ENCODE measurements at regions not wholly inside any gene's neighbourhood (a gene's known extent, or its start where the extent isn't known, plus 50 kb on each side); places are given as distances from the start of the nearest gene placed in this dataset.
"Not testable (repeated sequence)": the region's sequence is repeated elsewhere in the genome, so short reads cannot be mapped to it uniquely, and the experiment has no call there.

DNA sequence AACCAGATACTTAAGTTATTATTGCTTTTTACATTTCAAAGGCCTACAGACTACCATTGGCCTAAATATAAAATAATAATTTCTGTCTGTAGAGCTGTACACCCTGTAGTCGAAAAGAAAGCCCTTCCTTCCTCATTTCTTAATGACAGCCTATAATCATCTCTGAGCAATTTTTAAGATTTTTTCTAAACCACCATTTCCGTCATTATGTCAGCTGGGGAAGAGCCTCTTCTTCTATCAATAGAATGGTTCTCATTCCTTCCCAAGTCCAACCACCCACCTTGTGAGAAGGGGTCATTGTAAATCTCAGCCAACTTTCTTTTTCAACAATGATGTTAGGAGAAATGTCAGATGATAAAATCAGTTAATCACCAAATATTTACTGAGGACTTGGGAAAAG is 91.8 kb downstream of the PLEKHG1 start:
- Mint-ChIP-seq H3K9me3 (no peaks in the 10 kb centered on the region), H3K4me1 (peaks cover 20% of the 10 kb centered on the region), H3K4me3 (no peak overlapping the region), H3K27ac (no peak overlapping the region), H3K36me3 (ENCODE audit: low read depth) (no peaks in the 10 kb centered on the region), H3K27me3 (no peaks in the 10 kb centered on the region)
- DNase-seq (no peak), ATAC-seq (no peak)

GRCh38 chr6:150692604-150693003 is 92.9 kb downstream of the PLEKHG1 start:
- Mint-ChIP-seq H3K4me3 (no peak overlapping the region), H3K36me3 (ENCODE audit: low read depth) (no peaks in the 10 kb centered on the region), H3K27me3 (no peaks in the 10 kb centered on the region), H3K27ac (no peak overlapping the region), H3K9me3 (no peaks in the 10 kb centered on the region), H3K4me1 (peaks cover 25% of the 10 kb centered on the region)
- DNase-seq (no peak), ATAC-seq (no peak)

DNA sequence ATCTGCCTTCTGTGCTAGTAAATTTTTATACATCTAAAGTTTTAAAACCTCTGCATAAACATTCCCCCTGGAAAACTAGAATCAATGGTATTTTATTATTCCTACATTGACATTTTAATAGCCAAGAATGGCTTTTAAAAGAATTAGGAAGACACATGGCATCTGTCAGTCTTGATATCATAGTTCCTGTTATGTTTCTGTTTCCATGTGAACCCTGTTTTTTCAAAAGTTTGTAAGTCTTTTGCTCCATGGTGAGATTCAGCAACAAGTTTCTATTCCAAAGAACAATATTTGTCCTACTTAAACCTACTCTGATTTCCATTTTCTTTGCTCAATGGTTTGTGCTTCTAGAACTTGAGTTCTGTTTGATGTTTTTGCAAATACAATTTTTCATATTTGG is 95.2 kb downstream of the PLEKHG1 start:
- Mint-ChIP-seq H3K27me3 (peaks cover 2% of the 10 kb centered on the region), H3K36me3 (ENCODE audit: low read depth) (no peaks in the 10 kb centered on the region), H3K9me3 (no peaks in the 10 kb centered on the region), H3K4me3 (no peak overlapping the region), H3K4me1 (peaks cover 30% of the 10 kb centered on the region), H3K27ac (no peak overlapping the region)
- ATAC-seq: no peak
- DNase-seq: no peak

DNA sequence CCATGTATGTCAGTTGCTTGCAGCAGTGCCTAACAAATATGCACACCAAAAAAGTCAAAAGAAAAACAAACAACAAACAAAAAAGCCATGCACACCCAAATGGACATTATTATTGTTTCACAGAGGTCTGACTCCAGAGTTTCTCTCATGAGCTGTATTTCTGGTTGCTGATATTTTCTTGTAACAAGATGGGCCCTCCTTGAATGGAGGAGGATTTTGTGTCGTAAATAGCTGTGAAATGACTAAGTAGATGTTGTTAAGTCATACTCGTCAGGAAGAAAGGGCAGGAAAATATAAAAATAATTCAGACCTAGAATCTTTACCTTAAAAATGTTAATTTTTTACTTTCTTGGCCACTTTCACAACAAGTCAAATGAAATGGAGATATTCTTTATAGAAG is 96.0 kb downstream of the PLEKHG1 start:
- Mint-ChIP-seq H3K4me3 (no peak overlapping the region), H3K27ac (no peak overlapping the region), H3K27me3 (peaks cover 2% of the 10 kb centered on the region), H3K36me3 (ENCODE audit: low read depth) (no peaks in the 10 kb centered on the region), H3K4me1 (peaks cover 27% of the 10 kb centered on the region), H3K9me3 (no peaks in the 10 kb centered on the region)
- ATAC-seq (no peak), DNase-seq (no peak)

- DNase-seq (no peak), ATAC-seq (no peak)
- Mint-ChIP-seq H3K9me3 (no peaks in the 10 kb centered on the region), H3K27ac (no peak overlapping the region), H3K4me1 (peaks cover 26% of the 10 kb centered on the region), H3K27me3 (peaks cover 2% of the 10 kb centered on the region), H3K4me3 (no peak overlapping the region), H3K36me3 (ENCODE audit: low read depth) (no peaks in the 10 kb centered on the region)
Observed at GRCh38 chr6:150696190-150696589, 96.5 kb downstream of the PLEKHG1 start.

GRCh38 chr6:150696918-150697317 is 97.2 kb downstream of the PLEKHG1 start:
- not testable (repeated sequence) for H3K27ac Mint-ChIP-seq; H3K36me3 Mint-ChIP-seq (ENCODE audit: low read depth); ATAC-seq; H3K27me3 Mint-ChIP-seq; H3K4me3 Mint-ChIP-seq; DNase-seq; H3K9me3 Mint-ChIP-seq
- peaks cover 22% of the 10 kb centered on the region for H3K4me1 Mint-ChIP-seq

GRCh38 chr6:150697515-150697914 is 97.8 kb downstream of the PLEKHG1 start:
- Mint-ChIP-seq H3K4me1 (peaks cover 22% of the 10 kb centered on the region), H3K27ac (no peak overlapping the region), H3K36me3 (ENCODE audit: low read depth) (no peaks in the 10 kb centered on the region), H3K4me3 (no peak overlapping the region), H3K9me3 (no peaks in the 10 kb centered on the region), H3K27me3 (peaks cover 3% of the 10 kb centered on the region)
- ATAC-seq: no peak
- DNase-seq: no peak

- ATAC-seq (no peak), DNase-seq (no peak)
- H3K4me3 Mint-ChIP-seq: no peak overlapping the region
- peaks cover 3% of the 10 kb centered on the region for H3K27me3 Mint-ChIP-seq
- peaks cover 26% of the 10 kb centered on the region for H3K4me1 Mint-ChIP-seq
- H3K27ac Mint-ChIP-seq: no peak overlapping the region
- H3K9me3 Mint-ChIP-seq: no peaks in the 10 kb centered on the region
- no peaks in the 10 kb centered on the region for H3K36me3 Mint-ChIP-seq (ENCODE audit: low read depth)
Observed at GRCh38 chr6:150698391-150698790, 98.7 kb downstream of the PLEKHG1 start.

- DNase-seq (no peak), ATAC-seq (no peak)
- Mint-ChIP-seq H3K27ac (no peak overlapping the region), H3K27me3 (peaks cover 3% of the 10 kb centered on the region), H3K4me3 (no peak overlapping the region), H3K4me1 (peaks cover 9% of the 10 kb centered on the region), H3K9me3 (no peaks in the 10 kb centered on the region), H3K36me3 (ENCODE audit: low read depth) (no peaks in the 10 kb centered on the region)
Observed at GRCh38 chr6:150702675-150703074, 103.0 kb downstream of the PLEKHG1 start.

DNA sequence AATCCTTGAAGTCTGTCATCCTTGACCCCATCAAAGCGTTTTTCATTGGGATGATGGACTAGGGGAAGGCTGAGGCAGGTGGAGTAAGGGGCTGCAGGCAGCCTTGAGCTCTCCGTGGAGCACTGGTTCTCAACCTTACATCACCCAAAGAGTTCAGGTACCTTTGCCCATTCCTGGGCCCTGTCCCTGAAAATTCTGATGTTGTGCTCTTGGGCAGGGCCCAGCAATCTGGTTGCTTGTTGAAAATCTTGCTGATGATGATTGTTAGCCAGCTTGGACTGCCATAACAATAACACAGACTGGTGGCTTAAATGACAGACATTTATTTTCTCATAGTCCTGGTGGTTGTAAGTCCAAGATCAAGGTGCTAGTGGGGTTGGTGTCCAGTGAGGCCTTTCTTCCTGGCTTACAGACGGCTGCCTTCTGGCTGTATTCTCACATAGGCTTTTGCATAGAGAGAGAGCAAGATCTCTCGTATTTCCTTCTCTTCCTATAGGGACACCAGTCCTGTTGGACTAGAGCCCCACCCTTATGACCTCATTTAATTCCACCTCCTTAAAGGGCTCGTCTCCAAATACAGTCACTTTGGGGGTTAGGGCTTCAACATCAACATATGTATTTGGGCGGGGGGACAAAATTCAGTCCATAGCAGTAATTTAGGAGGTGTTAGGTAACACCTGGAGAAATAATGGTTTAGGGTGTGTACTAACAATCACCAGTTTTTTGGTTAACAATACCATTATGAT is 104.9 kb downstream of the PLEKHG1 start:
- H3K36me3 Mint-ChIP-seq (ENCODE audit: low read depth): no peaks in the 10 kb centered on the region
- no peak overlapping the region for H3K4me3 Mint-ChIP-seq
- no peaks in the 10 kb centered on the region for H3K9me3 Mint-ChIP-seq
- no peak for DNase-seq
- H3K27me3 Mint-ChIP-seq: peaks cover 2% of the 10 kb centered on the region
- peaks cover 7% of the 10 kb centered on the region for H3K4me1 Mint-ChIP-seq
- H3K27ac Mint-ChIP-seq: no peak overlapping the region
- ATAC-seq: no peak

DNA sequence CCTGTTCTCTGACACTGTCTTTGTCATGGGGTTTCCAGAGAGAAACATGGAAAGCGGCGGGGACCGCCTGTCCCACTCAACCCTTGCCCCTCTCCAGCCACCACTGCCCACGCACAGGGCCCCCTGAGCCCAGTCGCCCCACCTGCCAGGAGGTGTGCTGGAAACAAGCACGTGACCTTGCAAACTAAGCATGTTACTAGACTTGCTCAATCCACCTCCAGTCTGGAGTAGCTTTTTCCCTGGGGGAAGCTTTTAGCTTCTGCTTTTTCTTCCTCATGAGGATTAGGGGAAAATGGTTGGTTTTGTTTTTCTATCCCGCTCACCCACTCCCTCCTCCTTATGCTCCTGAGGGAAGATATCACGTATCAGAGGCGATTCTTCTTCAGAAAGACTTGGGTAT is 105.7 kb downstream of the PLEKHG1 start:
- H3K36me3 Mint-ChIP-seq (ENCODE audit: low read depth): no peaks in the 10 kb centered on the region
- ATAC-seq: no peak
- peaks cover 7% of the 10 kb centered on the region for H3K4me1 Mint-ChIP-seq
- no peak overlapping the region for H3K4me3 Mint-ChIP-seq
- H3K9me3 Mint-ChIP-seq: no peaks in the 10 kb centered on the region
- H3K27me3 Mint-ChIP-seq: peaks cover 2% of the 10 kb centered on the region
- no peak overlapping the region for H3K27ac Mint-ChIP-seq
- no peak for DNase-seq

DNA sequence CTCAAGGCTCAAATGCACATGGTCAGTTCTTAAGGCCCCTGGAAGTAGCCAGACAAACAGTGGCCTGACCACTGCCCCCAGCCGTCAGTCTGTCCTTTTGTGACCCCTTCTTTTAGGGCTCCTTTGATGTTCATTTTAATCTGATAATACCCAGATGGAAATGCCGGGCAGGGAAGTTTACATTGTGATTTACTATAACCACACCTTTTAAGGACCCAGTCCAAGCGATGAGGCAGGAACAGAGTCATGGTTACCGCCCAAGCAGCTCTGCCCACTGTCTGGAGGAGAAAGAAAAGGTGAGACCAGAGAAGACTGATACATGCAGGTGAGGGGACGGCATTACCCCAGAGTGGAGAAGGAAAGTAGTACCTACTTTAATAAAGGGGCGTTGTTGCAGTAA is 110.6 kb downstream of the PLEKHG1 start:
- no peaks in the 10 kb centered on the region for H3K9me3 Mint-ChIP-seq
- no peaks in the 10 kb centered on the region for H3K27me3 Mint-ChIP-seq
- no peak overlapping the region for H3K27ac Mint-ChIP-seq
- DNase-seq (no peak), ATAC-seq (no peak)
- H3K4me1 Mint-ChIP-seq: peaks cover 3% of the 10 kb centered on the region
- no peak overlapping the region for H3K4me3 Mint-ChIP-seq
- H3K36me3 Mint-ChIP-seq (ENCODE audit: low read depth): no peaks in the 10 kb centered on the region

GRCh38 chr6:150711061-150711460 is 111.4 kb downstream of the PLEKHG1 start:
- no peak overlapping the region for H3K4me3 Mint-ChIP-seq
- DNase-seq (no peak), ATAC-seq (no peak)
- no peak overlapping the region for H3K27ac Mint-ChIP-seq
- H3K36me3 Mint-ChIP-seq (ENCODE audit: low read depth): no peaks in the 10 kb centered on the region
- peaks cover 3% of the 10 kb centered on the region for H3K4me1 Mint-ChIP-seq
- no peaks in the 10 kb centered on the region for H3K27me3 Mint-ChIP-seq
- no peaks in the 10 kb centered on the region for H3K9me3 Mint-ChIP-seq

GRCh38 chr6:150711584-150712504 is 112.2 kb downstream of the PLEKHG1 start:
- H3K4me1 Mint-ChIP-seq: peaks cover 3% of the 10 kb centered on the region

More at GRCh38 chr6:150711584-150712504, 112.2 kb downstream of the PLEKHG1 start:
- Mint-ChIP-seq H3K36me3 (ENCODE audit: low read depth) (no peaks in the 10 kb centered on the region), H3K4me3 (no peak overlapping the region), H3K27ac (no peak overlapping the region), H3K9me3 (no peaks in the 10 kb centered on the region), H3K27me3 (no peaks in the 10 kb centered on the region)
- ATAC-seq (no peak), DNase-seq (no peak)

All from activated naive CD8-positive, alpha-beta T cell treated with anti-CD3 and anti-CD28 coated beads, Interleukin-2, amount 50 U/mL, for 24 hours (primary cell).